ENCODE measurements at regions not wholly inside any gene's neighbourhood (a gene's known extent, or its start where the extent isn't known, plus 50 kb on each side); places are given as distances from the start of the nearest gene placed in this dataset.

GRCh38 chr4:181013162-181013561 is 1230.0 kb upstream of the TENM3 start:
- no peaks in the 10 kb centered on the region for H3K36me3 ChIP-seq
- H3K27me3 ChIP-seq = no peaks in the 10 kb centered on the region
- DNase-seq (no peak), ATAC-seq (no peak)
- 69 to 74% (median 71%) methylated on average over 5 of the region's 5 CpGs for WGBS, 4 donors
- H3K27ac ChIP-seq = no peak overlapping the region
- H3K4me3 ChIP-seq = no peak overlapping the region
- H3K4me1 ChIP-seq = no peaks in the 10 kb centered on the region
- H3K9me3 ChIP-seq = peaks cover 0 to 16% (median 0%) of the 10 kb centered on the region in 12 donors
- TF ChIP-seq CTCF (IDR thresholded peaks at IDR 0.05) = no peak
- TF ChIP-seq POLR2A (IDR thresholded peaks at IDR 0.05) = no peak
- intact Hi-C loops (cut with DNase I) = no loop called here

- no peak for ATAC-seq
- TF ChIP-seq POLR2A (IDR thresholded peaks at IDR 0.05) = no peak
- no peak for TF ChIP-seq CTCF (IDR thresholded peaks at IDR 0.05)
- 78 to 81% (median 78%) methylated on average over 5 of the region's 5 CpGs for WGBS, 4 donors
Observed at GRCh38 chr4:181017038-181017437, 1226.2 kb upstream of the TENM3 start.

GRCh38 chr4:181018472-181018871 is 1224.7 kb upstream of the TENM3 start:
- H3K36me3 ChIP-seq = no peaks in the 10 kb centered on the region
- DNase-seq (no peak), ATAC-seq (no peak)
- H3K27ac ChIP-seq = no peak overlapping the region
- intact Hi-C loops (cut with DNase I) = no loop called here
- H3K4me3 ChIP-seq = no peak overlapping the region
- 60 to 65% (median 64%) methylated on average over 4 of the region's 4 CpGs for WGBS, 4 donors
- H3K9me3 ChIP-seq = peaks cover 0 to 16% (median 0%) of the 10 kb centered on the region in 12 donors
- H3K4me1 ChIP-seq = no peaks in the 10 kb centered on the region
- H3K27me3 ChIP-seq = no peaks in the 10 kb centered on the region
- no peak for TF ChIP-seq POLR2A (IDR thresholded peaks at IDR 0.05)
- TF ChIP-seq CTCF (IDR thresholded peaks at IDR 0.05) = no peak

More at GRCh38 chr4:181017038-181017437, 1226.2 kb upstream of the TENM3 start:
- Histone ChIP-seq H3K36me3 (no peaks in the 10 kb centered on the region), H3K27me3 (no peaks in the 10 kb centered on the region), H3K9me3 (peaks cover 0 to 16% (median 0%) of the 10 kb centered on the region in 12 donors), H3K4me1 (no peaks in the 10 kb centered on the region), H3K27ac (no peak overlapping the region), H3K4me3 (no peak overlapping the region)
- DNase-seq = no peak
- intact Hi-C loops (cut with DNase I) = no loop called here

GRCh38 chr4:181018913-181019312 is 1224.3 kb upstream of the TENM3 start:
- Histone ChIP-seq H3K4me3 (no peak overlapping the region), H3K27me3 (no peaks in the 10 kb centered on the region), H3K9me3 (peaks cover 0 to 13% (median 0%) of the 10 kb centered on the region in 12 donors), H3K4me1 (no peaks in the 10 kb centered on the region), H3K27ac (no peak overlapping the region), H3K36me3 (no peaks in the 10 kb centered on the region)
- WGBS, 4 donors = 71 to 76% (median 74%) methylated on average over 5 of the region's 5 CpGs
- DNase-seq (no peak), ATAC-seq (no peak)
- intact Hi-C loops (cut with DNase I) = no loop called here
- TF ChIP-seq POLR2A (IDR thresholded peaks at IDR 0.05) = no peak
- no peak for TF ChIP-seq CTCF (IDR thresholded peaks at IDR 0.05)

All from heart left ventricle (tissue), 16 donors.